MM.1S (cell line): ENCODE measurements at regions not wholly inside any gene's neighbourhood (a gene's known extent, or its start where the extent isn't known, plus 50 kb on each side); places are given as distances from the start of the nearest gene placed in this dataset.

Source experiments
- CTCF ChIP-seq: fragments of 300-600 bp; sonication (generic); IDR thresholded peaks from 2 replicates; pipeline ENCODE4 v1.5.1; 2016; ENCODE audit warnings: antibody characterized with exemption, low read length, mixed read lengths
- EZH2 ChIP-seq: fragments of 300-600 bp; sonication (generic); optimal IDR thresholded peaks from 2 replicates; pipeline ENCODE3; 2017; ENCODE audit warnings: low read depth, mild to moderate bottlenecking, antibody characterized with exemption, low read length, mixed read lengths
- EZH2phosphoT487 ChIP-seq: fragments of 300-600 bp; sonication (generic); IDR thresholded peaks from 2 replicates; pipeline ENCODE4 v1.6.1; 2018; ENCODE audit warnings: antibody characterized with exemption, low read length

- TF ChIP-seq CTCF (no peak), EZH2phosphoT487 (no peak), EZH2 (no peak)
Observed at GRCh38 chr7:15123901-15124300, 221.3 kb upstream of the DGKB start.
